ENCODE measurements at regions not wholly inside any gene's neighbourhood (a gene's known extent, or its start where the extent isn't known, plus 50 kb on each side); places are given as distances from the start of the nearest gene placed in this dataset.
A peak's percentile ranks its signal among the peaks of the same experiment; 100 is the strongest.

DNA sequence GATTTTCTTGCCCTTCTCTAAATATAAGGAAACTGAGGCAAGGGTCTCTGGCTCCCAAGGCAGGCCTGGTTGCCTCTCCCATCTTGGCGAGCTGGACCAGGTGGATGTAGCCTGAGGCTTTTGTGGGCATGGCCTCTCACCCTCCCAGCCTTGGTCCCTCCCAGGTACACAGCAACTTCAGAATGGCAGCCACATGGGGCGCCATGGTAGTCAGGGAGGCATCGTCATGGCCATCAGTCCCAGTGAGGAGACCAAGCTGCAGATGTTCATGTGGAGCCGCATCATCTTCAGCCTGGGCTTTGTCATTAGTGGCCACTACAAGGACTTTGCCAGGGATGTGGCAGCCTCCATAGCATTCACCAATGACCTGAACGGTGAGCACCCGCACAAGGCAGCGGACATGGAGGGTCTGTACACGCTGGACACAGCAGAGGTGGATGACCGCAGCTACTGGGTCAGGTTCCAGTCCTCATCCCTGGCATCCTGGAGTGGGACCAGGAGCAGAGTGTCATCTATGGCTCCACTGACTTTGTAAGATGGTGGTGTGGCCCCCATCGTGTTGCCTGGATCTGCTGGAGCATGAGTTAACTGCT lies 165.8 kb upstream of the ZNF267 start:
- H3K4me3 Mint-ChIP-seq, result no peak overlapping the region
- H3K27ac Mint-ChIP-seq, result no peak overlapping the region
- peaks cover 9% of the 10 kb centered on the region for H3K4me1 Mint-ChIP-seq (ENCODE audit: low read depth)
- H3K9me3 Mint-ChIP-seq, result no peaks in the 10 kb centered on the region
- peaks cover 40% of the 10 kb centered on the region for H3K36me3 Mint-ChIP-seq (ENCODE audit: low read depth)
- no peaks in the 10 kb centered on the region for H3K27me3 Mint-ChIP-seq (ENCODE audit: low read depth)
- DNase-seq (ENCODE audit: low spot score), result no peak

DNA sequence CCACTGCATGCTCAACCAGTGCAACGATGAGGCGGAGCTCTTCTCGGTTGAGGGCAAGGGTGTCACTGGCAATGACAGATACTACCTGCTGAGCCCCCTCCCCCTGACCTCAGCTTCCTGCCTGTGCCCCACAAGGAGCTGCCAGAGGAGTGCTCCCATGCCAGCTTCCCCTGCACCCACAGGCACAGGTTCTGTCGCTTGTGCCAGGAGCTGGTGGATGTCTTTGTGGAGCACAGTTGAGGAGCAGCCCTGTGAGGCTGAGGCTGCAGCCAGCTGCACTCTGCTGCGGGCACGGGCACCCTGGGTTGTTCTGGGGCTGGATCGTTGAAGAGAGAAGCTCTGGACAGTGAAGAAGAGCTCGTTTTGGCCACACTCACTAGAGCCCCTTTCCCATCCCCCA lies 165.3 kb upstream of the ZNF267 start:
- DNase-seq (ENCODE audit: low spot score), result no peak
- Mint-ChIP-seq H3K36me3 (ENCODE audit: low read depth) (peaks cover 39% of the 10 kb centered on the region), H3K4me1 (ENCODE audit: low read depth) (peaks cover 10% of the 10 kb centered on the region), H3K27me3 (ENCODE audit: low read depth) (no peaks in the 10 kb centered on the region), H3K9me3 (no peaks in the 10 kb centered on the region), H3K27ac (no peak overlapping the region), H3K4me3 (no peak overlapping the region)

DNA sequence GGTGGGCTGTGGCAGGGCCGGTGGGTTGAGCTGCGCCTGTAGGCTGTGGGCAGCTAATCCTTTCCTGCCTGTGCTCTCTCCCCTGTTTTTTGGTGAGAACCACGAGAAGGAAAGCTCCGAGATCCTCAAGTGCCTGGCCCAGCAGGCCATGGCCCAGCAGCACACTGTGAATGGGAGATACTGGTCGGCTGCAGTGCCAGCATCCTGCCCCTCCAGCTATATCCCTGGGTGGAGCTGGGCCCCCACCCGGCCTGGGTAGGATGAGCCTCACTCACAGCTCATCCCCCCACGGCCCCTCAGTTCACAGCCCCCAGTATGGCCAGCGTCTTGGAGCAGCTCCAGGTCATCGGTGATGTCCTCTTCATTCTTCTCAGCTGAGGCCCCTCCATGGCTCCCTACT lies 164.4 kb upstream of the ZNF267 start:
- H3K27me3 Mint-ChIP-seq (ENCODE audit: low read depth), result no peaks in the 10 kb centered on the region
- H3K4me3 Mint-ChIP-seq, result no peak overlapping the region
- H3K9me3 Mint-ChIP-seq, result no peaks in the 10 kb centered on the region
- H3K27ac Mint-ChIP-seq, result no peak overlapping the region
- H3K4me1 Mint-ChIP-seq (ENCODE audit: low read depth), result peaks cover 12% of the 10 kb centered on the region
- no peak for DNase-seq (ENCODE audit: low spot score)
- peaks cover 32% of the 10 kb centered on the region for H3K36me3 Mint-ChIP-seq (ENCODE audit: low read depth)

DNA sequence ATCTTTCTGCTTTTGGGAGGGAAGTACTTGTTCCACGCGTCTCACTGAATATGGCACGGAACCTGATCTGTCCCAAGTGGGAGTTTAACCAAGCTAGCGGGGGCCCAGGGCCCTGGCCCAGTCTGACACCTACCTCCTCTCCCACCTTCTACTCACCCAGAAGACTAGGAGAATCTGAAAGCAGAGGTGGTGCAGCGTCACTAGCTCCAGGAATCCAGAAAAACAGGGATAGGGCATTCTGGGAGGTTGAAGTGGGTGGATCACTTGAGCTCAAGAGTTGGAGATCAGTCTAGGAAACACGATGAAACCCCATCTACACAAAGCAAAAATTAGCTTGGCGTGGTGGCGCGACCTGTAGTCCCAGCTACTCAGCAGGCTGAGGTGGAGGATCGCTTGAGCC lies 163.5 kb upstream of the ZNF267 start:
- no peak for DNase-seq (ENCODE audit: low spot score)
- Mint-ChIP-seq H3K27me3 (ENCODE audit: low read depth) (no peaks in the 10 kb centered on the region), H3K9me3 (no peaks in the 10 kb centered on the region), H3K27ac (no peak overlapping the region), H3K4me3 (no peak overlapping the region), H3K4me1 (ENCODE audit: low read depth) (peaks cover 22% of the 10 kb centered on the region), H3K36me3 (ENCODE audit: low read depth) (peaks cover 35% of the 10 kb centered on the region)

DNA sequence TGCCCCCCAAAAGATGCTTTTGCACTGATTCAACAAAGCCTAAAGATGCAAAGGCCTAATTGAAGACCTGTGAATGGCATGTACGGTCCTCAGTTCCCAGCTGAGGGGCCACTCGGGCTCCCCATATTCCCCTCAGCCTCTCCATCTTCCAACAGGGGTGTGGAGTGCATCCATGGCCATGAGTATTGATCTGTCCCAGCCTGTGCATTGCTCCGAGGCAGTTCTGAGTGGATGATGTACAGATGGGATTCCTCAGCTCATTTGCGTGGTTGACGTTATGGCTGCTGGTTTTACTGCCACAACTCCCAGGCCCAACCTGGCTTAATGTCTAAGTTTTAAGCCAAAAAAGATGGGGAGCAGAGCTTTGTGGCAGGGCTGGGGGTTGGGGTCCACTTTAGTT lies 162.7 kb upstream of the ZNF267 start:
- no peak for DNase-seq (ENCODE audit: low spot score)
- no peaks in the 10 kb centered on the region for H3K27me3 Mint-ChIP-seq (ENCODE audit: low read depth)
- H3K36me3 Mint-ChIP-seq (ENCODE audit: low read depth), result peaks cover 41% of the 10 kb centered on the region
- no peak overlapping the region for H3K4me3 Mint-ChIP-seq
- peaks cover 24% of the 10 kb centered on the region for H3K4me1 Mint-ChIP-seq (ENCODE audit: low read depth)
- H3K9me3 Mint-ChIP-seq, result no peaks in the 10 kb centered on the region
- no peak overlapping the region for H3K27ac Mint-ChIP-seq

DNA sequence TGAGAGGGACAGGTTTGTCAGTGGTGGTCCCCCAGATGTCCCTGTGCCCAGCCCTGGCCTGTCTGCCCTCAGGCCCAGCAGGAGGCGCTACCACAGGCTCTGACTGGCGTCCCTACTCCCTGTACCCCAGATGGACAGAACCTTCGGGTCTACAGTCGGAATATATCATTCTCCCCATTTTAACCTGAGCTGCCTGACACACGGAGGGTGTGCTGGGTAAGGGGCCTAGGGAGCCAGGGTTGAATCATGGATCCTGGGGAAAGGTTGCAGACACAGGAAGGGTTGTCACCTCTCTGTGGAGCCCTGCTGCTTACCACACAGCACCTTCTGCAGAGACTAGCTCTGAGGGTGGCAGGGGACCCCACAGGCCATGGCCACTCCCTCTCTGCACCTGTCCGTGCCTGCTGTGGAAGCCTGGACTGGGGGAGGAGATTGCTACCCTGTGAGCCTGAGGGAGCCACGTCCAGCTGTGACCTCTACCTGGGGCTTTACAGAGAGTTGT lies 162.2 kb upstream of the ZNF267 start:
- H3K4me3 Mint-ChIP-seq, result no peak overlapping the region
- H3K4me1 Mint-ChIP-seq (ENCODE audit: low read depth), result peaks cover 24% of the 10 kb centered on the region
- no peak for DNase-seq (ENCODE audit: low spot score)
- peaks cover 45% of the 10 kb centered on the region for H3K36me3 Mint-ChIP-seq (ENCODE audit: low read depth)
- no peaks in the 10 kb centered on the region for H3K27me3 Mint-ChIP-seq (ENCODE audit: low read depth)
- no peak overlapping the region for H3K27ac Mint-ChIP-seq
- H3K9me3 Mint-ChIP-seq, result peaks cover under 1% of the 10 kb centered on the region

DNA sequence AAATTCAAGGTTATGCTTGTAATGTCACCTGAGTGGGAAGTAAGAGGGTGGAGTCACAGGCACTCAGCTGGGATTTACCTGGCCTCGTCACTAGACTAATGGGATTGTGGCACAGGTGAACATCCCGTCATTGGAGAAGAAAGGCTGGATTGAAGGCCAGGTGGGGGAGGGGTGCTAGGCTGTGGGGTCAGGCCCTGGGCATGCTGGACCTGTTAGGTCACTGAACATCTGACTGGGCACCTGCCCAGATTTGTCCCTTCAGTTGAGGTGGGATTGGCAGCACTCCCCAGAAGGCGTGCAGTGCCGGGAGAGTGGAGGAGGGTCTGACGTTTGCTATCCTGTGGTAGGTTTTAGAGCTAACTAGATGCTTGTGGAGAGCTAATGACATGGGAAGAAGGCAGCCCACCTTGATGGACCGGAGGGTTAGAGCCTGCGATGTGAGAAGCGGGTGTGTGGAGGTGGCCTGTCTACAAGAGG lies 161.5 kb upstream of the ZNF267 start:
- Mint-ChIP-seq H3K27me3 (ENCODE audit: low read depth) (no peaks in the 10 kb centered on the region), H3K4me1 (ENCODE audit: low read depth) (peaks cover 24% of the 10 kb centered on the region), H3K9me3 (peaks cover 4% of the 10 kb centered on the region), H3K4me3 (peak overlapping the region; percentile 40), H3K36me3 (ENCODE audit: low read depth) (peaks cover 50% of the 10 kb centered on the region), H3K27ac (peak overlapping the region; percentile 31)
- no peak for DNase-seq (ENCODE audit: low spot score)

DNA sequence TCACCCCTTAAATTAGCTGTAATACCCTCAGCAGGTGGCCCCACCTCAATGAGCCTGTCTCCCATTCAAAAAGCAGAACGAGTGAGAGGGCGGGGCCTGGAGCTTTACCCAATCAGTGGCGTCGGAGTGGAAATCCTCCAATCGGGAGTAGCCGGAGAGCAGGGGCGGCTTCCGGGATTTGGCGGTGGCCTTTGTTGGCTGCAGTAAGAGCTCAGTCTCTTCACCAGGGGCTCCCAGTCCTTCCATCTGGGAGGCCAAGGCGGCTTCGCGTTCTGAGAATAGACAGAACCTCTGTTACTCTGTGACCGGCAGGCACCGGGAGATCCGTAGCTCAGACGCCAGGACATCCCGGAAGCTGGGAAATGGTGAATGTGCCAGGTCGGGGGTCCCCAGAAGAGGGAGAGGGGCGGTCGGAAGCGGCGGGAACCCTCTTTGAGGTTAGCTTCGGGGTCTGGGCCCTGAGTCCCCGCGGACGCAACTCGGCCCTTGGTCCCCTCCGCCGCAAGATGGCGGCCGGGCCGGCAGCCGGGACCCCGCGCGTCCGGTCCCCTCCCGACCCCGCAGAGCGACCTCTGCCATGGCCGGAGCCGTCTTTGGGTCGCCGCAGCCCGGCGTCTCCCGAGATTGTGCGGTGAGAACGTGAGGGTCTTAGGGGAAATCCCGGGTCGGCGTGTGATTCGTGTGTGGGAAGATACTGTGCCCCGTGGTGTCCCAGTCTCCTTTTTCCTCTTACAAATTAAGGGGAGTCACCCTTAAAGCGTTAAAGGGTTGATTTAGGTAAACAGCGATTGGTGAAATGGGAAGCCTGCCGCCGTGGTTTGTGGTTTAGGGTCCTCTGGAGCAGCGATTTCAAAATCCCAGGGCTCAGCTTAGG lies 160.3 kb upstream of the ZNF267 start:
- peaks cover 54% of the 10 kb centered on the region for H3K36me3 Mint-ChIP-seq (ENCODE audit: low read depth)
- H3K4me3 Mint-ChIP-seq, result peak overlapping the region; percentile 100
- peaks cover 25% of the 10 kb centered on the region for H3K4me1 Mint-ChIP-seq (ENCODE audit: low read depth)
- DNase-seq (ENCODE audit: low spot score), result peak; percentile 89
- no peaks in the 10 kb centered on the region for H3K27me3 Mint-ChIP-seq (ENCODE audit: low read depth)
- H3K9me3 Mint-ChIP-seq, result peaks cover 16% of the 10 kb centered on the region
- peak overlapping the region; percentile 99 for H3K27ac Mint-ChIP-seq

DNA sequence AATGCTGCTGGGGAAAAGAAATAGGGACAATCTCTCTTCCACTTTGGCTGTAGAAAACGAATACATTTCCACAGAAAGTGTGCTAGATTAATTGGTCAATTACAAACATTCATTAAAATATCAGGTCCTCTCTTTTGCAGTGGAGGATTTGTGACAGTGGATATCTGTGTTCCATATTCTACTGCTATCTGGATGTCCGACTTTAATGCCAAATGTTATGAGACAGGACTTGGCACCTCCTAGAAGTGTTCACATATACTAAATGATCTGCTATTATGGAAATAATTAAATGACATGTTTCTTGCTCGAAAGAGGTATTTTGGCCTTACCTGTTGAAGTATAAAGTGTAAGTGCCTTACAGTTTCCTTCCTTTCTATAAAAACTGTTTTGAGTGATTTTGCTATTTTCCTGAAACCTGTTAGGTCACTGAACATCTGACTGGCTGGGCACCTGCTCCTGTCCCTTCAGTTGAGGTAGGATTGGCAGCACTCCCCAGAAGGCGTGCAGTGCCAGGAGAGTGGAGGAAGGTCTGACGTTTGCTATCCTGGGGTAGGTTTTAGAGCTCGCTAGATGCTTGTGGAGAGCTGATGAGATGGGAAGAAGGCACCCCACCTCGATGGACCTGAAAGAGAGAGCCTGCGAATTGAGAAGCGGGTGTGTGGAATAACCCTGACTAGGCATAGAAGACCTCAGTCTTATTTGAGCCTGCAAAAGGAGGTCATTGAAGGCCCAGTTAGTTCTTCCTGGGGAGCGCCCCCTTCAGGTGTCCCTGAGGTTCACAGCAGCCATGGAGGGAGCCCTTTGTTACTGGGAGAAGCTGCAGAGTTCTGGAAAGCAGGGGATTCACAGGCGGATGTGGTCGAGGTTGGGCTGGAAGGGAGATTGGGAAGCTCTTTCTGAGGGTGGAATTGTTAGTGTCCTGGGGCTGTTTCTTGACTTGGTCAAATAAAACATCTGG lies 159.4 kb upstream of the ZNF267 start:
- H3K4me3 Mint-ChIP-seq, result peak overlapping the region; percentile 100
- H3K4me1 Mint-ChIP-seq (ENCODE audit: low read depth), result peaks cover 22% of the 10 kb centered on the region
- H3K9me3 Mint-ChIP-seq, result peaks cover 20% of the 10 kb centered on the region
- H3K27me3 Mint-ChIP-seq (ENCODE audit: low read depth), result no peaks in the 10 kb centered on the region
- peak overlapping the region; percentile 90 for H3K27ac Mint-ChIP-seq
- no peak for DNase-seq (ENCODE audit: low spot score)
- H3K36me3 Mint-ChIP-seq (ENCODE audit: low read depth), result peaks cover 57% of the 10 kb centered on the region

DNA sequence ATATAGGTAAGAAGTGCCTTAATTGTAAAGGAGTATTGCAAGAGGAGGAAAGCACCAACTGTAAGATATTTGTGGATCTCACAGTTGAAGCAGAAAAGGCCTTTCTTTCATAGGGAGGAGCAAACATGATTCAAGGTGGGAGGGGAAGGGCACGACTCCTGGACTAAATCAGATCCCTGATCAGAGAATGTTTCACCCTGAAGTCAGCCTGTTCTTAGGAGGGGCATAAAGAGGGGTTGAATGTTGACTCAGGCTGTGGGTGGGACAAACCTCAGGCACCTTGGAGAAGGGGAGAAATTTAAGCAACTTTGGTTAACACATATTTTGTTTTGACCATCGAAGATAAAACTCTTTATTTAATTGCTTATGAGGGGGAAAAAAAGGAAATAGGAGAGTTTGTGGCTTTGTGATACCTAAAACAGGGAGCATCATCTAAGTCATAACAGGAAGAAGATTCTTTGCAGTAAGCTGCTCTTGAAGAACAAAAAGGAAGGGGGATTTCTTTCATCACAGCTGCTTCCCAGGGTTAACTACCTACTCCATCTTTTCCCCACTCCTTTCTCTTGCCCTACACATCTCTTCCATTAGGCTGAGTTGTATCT lies 158.6 kb upstream of the ZNF267 start:
- Mint-ChIP-seq H3K27ac (peak overlapping the region; percentile 23), H3K4me1 (ENCODE audit: low read depth) (peaks cover 22% of the 10 kb centered on the region), H3K9me3 (peaks cover 20% of the 10 kb centered on the region), H3K27me3 (ENCODE audit: low read depth) (no peaks in the 10 kb centered on the region), H3K36me3 (ENCODE audit: low read depth) (peaks cover 57% of the 10 kb centered on the region), H3K4me3 (peak overlapping the region; percentile 100)
- peak; percentile 24 for DNase-seq (ENCODE audit: low spot score)

DNA sequence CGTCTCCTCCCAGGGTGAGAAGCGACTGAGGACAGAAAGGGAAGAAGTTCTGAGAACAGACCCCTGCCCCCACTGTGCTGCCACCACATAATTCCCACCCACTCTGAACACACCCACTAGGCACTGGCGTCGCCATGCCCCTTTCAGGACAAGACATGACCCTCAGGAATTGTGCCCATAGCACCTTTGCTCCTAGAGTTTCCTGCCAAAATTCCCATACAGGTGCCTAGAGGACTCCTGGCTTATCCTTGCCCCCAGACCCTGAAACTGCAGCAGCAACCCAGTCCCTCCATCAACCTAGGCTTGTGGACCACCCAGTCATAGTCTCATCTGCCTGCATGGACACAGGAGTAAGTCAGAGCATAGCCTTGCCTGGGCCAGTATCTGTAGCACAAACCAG lies 157.7 kb upstream of the ZNF267 start:
- no peak for DNase-seq (ENCODE audit: low spot score)
- Mint-ChIP-seq H3K36me3 (ENCODE audit: low read depth) (peaks cover 64% of the 10 kb centered on the region), H3K4me1 (ENCODE audit: low read depth) (peaks cover 22% of the 10 kb centered on the region), H3K27me3 (ENCODE audit: low read depth) (no peaks in the 10 kb centered on the region), H3K4me3 (no peak overlapping the region), H3K9me3 (peaks cover 25% of the 10 kb centered on the region), H3K27ac (no peak overlapping the region)

DNA sequence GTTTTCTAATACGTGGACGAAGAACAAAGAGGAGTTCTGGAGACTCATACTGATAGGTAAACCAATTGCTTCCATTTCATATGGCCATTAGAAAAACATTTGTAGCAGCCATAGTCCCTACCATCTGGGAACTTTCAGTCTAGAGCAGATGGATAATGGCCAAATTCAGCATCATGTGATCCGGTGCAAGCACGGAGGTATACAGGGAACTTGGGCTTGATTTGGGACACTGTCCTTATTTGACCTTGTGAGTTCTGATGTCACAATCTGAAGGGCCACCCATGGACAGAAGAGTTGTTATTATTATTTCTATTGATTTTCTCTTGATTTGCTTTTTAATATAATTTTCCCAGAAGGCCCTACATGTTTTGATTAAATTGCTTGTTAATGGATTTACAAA lies 154.6 kb upstream of the ZNF267 start:
- DNase-seq (ENCODE audit: low spot score), result no peak
- Mint-ChIP-seq H3K36me3 (ENCODE audit: low read depth) (peaks cover 84% of the 10 kb centered on the region), H3K27ac (no peak overlapping the region), H3K27me3 (ENCODE audit: low read depth) (no peaks in the 10 kb centered on the region), H3K4me1 (ENCODE audit: low read depth) (peaks cover 17% of the 10 kb centered on the region), H3K9me3 (peaks cover 43% of the 10 kb centered on the region), H3K4me3 (no peak overlapping the region)

DNA sequence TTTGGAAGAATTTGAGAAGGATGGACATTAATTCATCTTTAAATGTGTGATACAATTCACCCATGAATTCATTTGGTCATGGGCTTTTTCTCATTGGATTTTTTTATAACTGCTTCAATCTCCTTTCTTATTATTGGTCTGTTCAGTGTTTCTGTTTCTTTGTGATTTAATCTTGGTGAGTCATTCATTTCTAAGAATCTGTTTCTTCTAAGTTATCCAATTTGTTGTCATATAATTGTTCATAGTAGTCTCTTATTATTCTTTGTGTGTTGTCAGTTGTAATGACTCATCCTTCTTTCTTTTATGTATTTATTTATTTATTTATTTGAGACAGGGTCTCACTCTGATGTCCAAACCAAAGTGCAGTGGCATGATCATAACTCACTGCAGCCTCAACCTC lies 146.1 kb upstream of the ZNF267 start:
- no peaks in the 10 kb centered on the region for H3K27me3 Mint-ChIP-seq (ENCODE audit: low read depth)
- H3K4me3 Mint-ChIP-seq, result no peak overlapping the region
- DNase-seq (ENCODE audit: low spot score), result no peak
- peaks cover 1% of the 10 kb centered on the region for H3K4me1 Mint-ChIP-seq (ENCODE audit: low read depth)
- peaks cover 86% of the 10 kb centered on the region for H3K36me3 Mint-ChIP-seq (ENCODE audit: low read depth)
- H3K27ac Mint-ChIP-seq, result no peak overlapping the region
- H3K9me3 Mint-ChIP-seq, result peaks cover 75% of the 10 kb centered on the region

All from T-helper 2 cell treated with Interferon-gamma antibody and Interleukin-4, amounts not matched to agents 5 μg/mL and 100 μg/mL, for 36 hours (primary cell).